ENCODE measurements at regions not wholly inside any gene's neighbourhood (a gene's known extent, or its start where the extent isn't known, plus 50 kb on each side); places are given as distances from the start of the nearest gene placed in this dataset.

- no peaks in the 10 kb centered on the region for H3K36me3 Mint-ChIP-seq (ENCODE audit: insufficient read depth)
- no peak for TF ChIP-seq CTCF (IDR thresholded peaks at IDR 0.05; ENCODE audit: unreplicated experiment)
Observed at GRCh38 chr4:30172416-30172815, 547.8 kb upstream of the PCDH7 start.

GRCh38 chr4:30181512-30181911, 538.7 kb upstream of the PCDH7 start:
- Mint-ChIP-seq H3K4me3 (ENCODE audit: low read depth) (no peak overlapping the region), H3K9me3 (ENCODE audit: low read depth) (no peaks in the 10 kb centered on the region), H3K27me3 (no peaks in the 10 kb centered on the region), H3K27ac (no peak overlapping the region), H3K36me3 (ENCODE audit: insufficient read depth) (no peaks in the 10 kb centered on the region), H3K4me1 (ENCODE audit: low read depth) (no peaks in the 10 kb centered on the region)
- TF ChIP-seq CTCF (IDR thresholded peaks at IDR 0.05; ENCODE audit: unreplicated experiment) = no peak
- no peak for DNase-seq (ENCODE audit: low spot score, unreplicated experiment)

More at GRCh38 chr4:30172416-30172815, 547.8 kb upstream of the PCDH7 start:
- H3K4me1 Mint-ChIP-seq (ENCODE audit: low read depth) = no peaks in the 10 kb centered on the region
- H3K27me3 Mint-ChIP-seq = no peaks in the 10 kb centered on the region
- no peak overlapping the region for H3K27ac Mint-ChIP-seq
- DNase-seq (ENCODE audit: low spot score, unreplicated experiment) = no peak
- H3K9me3 Mint-ChIP-seq (ENCODE audit: low read depth) = no peaks in the 10 kb centered on the region
- H3K4me3 Mint-ChIP-seq (ENCODE audit: low read depth) = no peak overlapping the region

GRCh38 chr4:30181918-30182317, 538.3 kb upstream of the PCDH7 start:
- Mint-ChIP-seq H3K27ac (no peak overlapping the region), H3K9me3 (ENCODE audit: low read depth) (no peaks in the 10 kb centered on the region), H3K4me1 (ENCODE audit: low read depth) (no peaks in the 10 kb centered on the region), H3K36me3 (ENCODE audit: insufficient read depth) (no peaks in the 10 kb centered on the region), H3K27me3 (no peaks in the 10 kb centered on the region), H3K4me3 (ENCODE audit: low read depth) (no peak overlapping the region)
- DNase-seq (ENCODE audit: low spot score, unreplicated experiment) = no peak
- no peak for TF ChIP-seq CTCF (IDR thresholded peaks at IDR 0.05; ENCODE audit: unreplicated experiment)

- no peaks in the 10 kb centered on the region for H3K9me3 Mint-ChIP-seq (ENCODE audit: low read depth)
- no peaks in the 10 kb centered on the region for H3K36me3 Mint-ChIP-seq (ENCODE audit: insufficient read depth)
- DNase-seq (ENCODE audit: low spot score, unreplicated experiment) = no peak
- no peak overlapping the region for H3K27ac Mint-ChIP-seq
- no peaks in the 10 kb centered on the region for H3K4me1 Mint-ChIP-seq (ENCODE audit: low read depth)
- no peak overlapping the region for H3K4me3 Mint-ChIP-seq (ENCODE audit: low read depth)
- TF ChIP-seq CTCF (IDR thresholded peaks at IDR 0.05; ENCODE audit: unreplicated experiment) = no peak
- no peaks in the 10 kb centered on the region for H3K27me3 Mint-ChIP-seq
Observed at GRCh38 chr4:30182786-30183185, 537.4 kb upstream of the PCDH7 start.

GRCh38 chr4:30191902-30192301, 528.3 kb upstream of the PCDH7 start:
- DNase-seq (ENCODE audit: low spot score, unreplicated experiment) = no peak

More at GRCh38 chr4:30191902-30192301, 528.3 kb upstream of the PCDH7 start:
- no peaks in the 10 kb centered on the region for H3K36me3 Mint-ChIP-seq (ENCODE audit: insufficient read depth)
- no peak overlapping the region for H3K27ac Mint-ChIP-seq
- H3K27me3 Mint-ChIP-seq = no peaks in the 10 kb centered on the region
- H3K4me1 Mint-ChIP-seq (ENCODE audit: low read depth) = peaks cover 10% of the 10 kb centered on the region
- H3K9me3 Mint-ChIP-seq (ENCODE audit: low read depth) = no peaks in the 10 kb centered on the region
- H3K4me3 Mint-ChIP-seq (ENCODE audit: low read depth) = no peak overlapping the region
- TF ChIP-seq CTCF (IDR thresholded peaks at IDR 0.05; ENCODE audit: unreplicated experiment) = no peak
